ENCODE measurements at regions not wholly inside any gene's neighbourhood (a gene's known extent, or its start where the extent isn't known, plus 50 kb on each side); places are given as distances from the start of the nearest gene placed in this dataset.
"Not testable (repeated sequence)": the region's sequence is repeated elsewhere in the genome, so short reads cannot be mapped to it uniquely, and the experiment has no call there.

- no peak overlapping the region for H3K4me3 Mint-ChIP-seq
- intact Hi-C loops (cut with micrococcal nuclease), result no loop called here
- no peaks in the 10 kb centered on the region for H3K4me1 Mint-ChIP-seq (ENCODE audit: low read depth)
- CTCF ChIA-PET, result no interaction called here
- H3K27ac Mint-ChIP-seq, result no peak overlapping the region
- H3K36me3 Mint-ChIP-seq (ENCODE audit: low read depth), result no peaks in the 10 kb centered on the region
- H3K27me3 Mint-ChIP-seq (ENCODE audit: low read depth), result peaks cover 6% of the 10 kb centered on the region
- DNase-seq, result no peak
- H3K9me3 Mint-ChIP-seq, result no peaks in the 10 kb centered on the region
Observed at GRCh38 chr11:46178513-46178912, 57.3 kb upstream of the PHF21A start.

- no peaks in the 10 kb centered on the region for H3K4me1 Mint-ChIP-seq (ENCODE audit: low read depth)
- CTCF ChIA-PET, result no interaction called here
- H3K27ac Mint-ChIP-seq, result no peak overlapping the region
- intact Hi-C loops (cut with micrococcal nuclease), result no loop called here
- no peak for DNase-seq
- no peak overlapping the region for H3K4me3 Mint-ChIP-seq
- H3K9me3 Mint-ChIP-seq, result no peaks in the 10 kb centered on the region
- peaks cover 6% of the 10 kb centered on the region for H3K27me3 Mint-ChIP-seq (ENCODE audit: low read depth)
- no peaks in the 10 kb centered on the region for H3K36me3 Mint-ChIP-seq (ENCODE audit: low read depth)
Observed at GRCh38 chr11:46176421-46176820, 55.2 kb upstream of the PHF21A start.

- no peak overlapping the region for H3K4me3 Mint-ChIP-seq
- CTCF ChIA-PET, result no interaction called here
- no peaks in the 10 kb centered on the region for H3K9me3 Mint-ChIP-seq
- intact Hi-C loops (cut with micrococcal nuclease), result no loop called here
- no peak for DNase-seq
- H3K27me3 Mint-ChIP-seq (ENCODE audit: low read depth), result peaks cover 8% of the 10 kb centered on the region
- H3K36me3 Mint-ChIP-seq (ENCODE audit: low read depth), result no peaks in the 10 kb centered on the region
- H3K4me1 Mint-ChIP-seq (ENCODE audit: low read depth), result no peaks in the 10 kb centered on the region
- H3K27ac Mint-ChIP-seq, result no peak overlapping the region
Observed at GRCh38 chr11:46175401-46176002, 54.2 kb upstream of the PHF21A start.

GRCh38 chr11:46171693-46172092, 50.4 kb upstream of the PHF21A start:
- not testable (repeated sequence) for H3K9me3 Mint-ChIP-seq

More at GRCh38 chr11:46171693-46172092, 50.4 kb upstream of the PHF21A start:
- DNase-seq; H3K4me3 Mint-ChIP-seq; CTCF ChIA-PET; H3K4me1 Mint-ChIP-seq (ENCODE audit: low read depth); H3K27ac Mint-ChIP-seq; intact Hi-C loops (cut with micrococcal nuclease); H3K36me3 Mint-ChIP-seq (ENCODE audit: low read depth): not testable (repeated sequence)
- H3K27me3 Mint-ChIP-seq (ENCODE audit: low read depth), result peaks cover 19% of the 10 kb centered on the region
